ENCODE measurements at regions not wholly inside any gene's neighbourhood (a gene's known extent, or its start where the extent isn't known, plus 50 kb on each side); places are given as distances from the start of the nearest gene placed in this dataset.
A peak's percentile ranks its signal among the peaks of the same experiment; 100 is the strongest.

- no peak overlapping the region for H2AFZ ChIP-seq (ENCODE audit: low read length)
- no peaks in the 10 kb centered on the region for H3K79me2 ChIP-seq (ENCODE audit: insufficient read depth, low read length)
- H3K9ac ChIP-seq (ENCODE audit: insufficient read depth, low read depth, low read length) = no peak overlapping the region
- TF ChIP-seq ZNF513 (CRISPR knock-in tag; conservative IDR thresholded peaks at IDR 0.05) (0 out of 2 replicates have a peak, but pooled peaks have one; percentile 41), SETDB1 (CRISPR knock-in tag; IDR thresholded peaks at IDR 0.05; ENCODE audit: borderline replicate concordance) (no peak), EZH2 (conservative IDR thresholded peaks at IDR 0.05; ENCODE audit: low read depth, low read length) (no peak), ZFP62 (CRISPR knock-in tag; IDR thresholded peaks at IDR 0.05) (peak; percentile 29; the same call in 1 of the 2 replicates), PLSCR1 (CRISPR knock-in tag; IDR thresholded peaks at IDR 0.05; ENCODE audit: borderline replicate concordance) (no peak), ZNF12 (CRISPR knock-in tag; IDR thresholded peaks at IDR 0.05) (peak; percentile 56; the same call in 1 of the 2 replicates), MEF2D (CRISPR knock-in tag; IDR thresholded peaks at IDR 0.05) (no peak), IRF2 (CRISPR knock-in tag; IDR thresholded peaks at IDR 0.05) (no peak), CTCF (CRISPR knock-in tag; IDR thresholded peaks at IDR 0.05) (peak; percentile 68), TCF7 (IDR thresholded peaks at IDR 0.05; ENCODE audit: low read depth) (no peak), XRCC5 (optimal IDR thresholded peaks at IDR 0.05; ENCODE audit: low read length) (peak; percentile 40), PAWR (CRISPR knock-in tag; IDR thresholded peaks at IDR 0.05; ENCODE audit: borderline replicate concordance) (no peak), TRAFD1 (CRISPR knock-in tag; IDR thresholded peaks at IDR 0.05; ENCODE audit: borderline replicate concordance) (no peak), STAG1 (CRISPR knock-in tag; IDR thresholded peaks at IDR 0.05) (peak; percentile 52), ARNT2 (CRISPR knock-in tag; IDR thresholded peaks at IDR 0.05; ENCODE audit: low read depth) (no peak), SMC3 (IDR thresholded peaks at IDR 0.05; ENCODE audit: low read length) (peak; percentile 79)
- FAIRE-seq (peak; percentile 59), ATAC-seq (peak; percentile 81), DNase-seq (ENCODE audit: low spot score) (peak; percentile 47)
- POLR2A ChIA-PET = no interaction called here
- no peaks in the 10 kb centered on the region for H3K36me3 ChIP-seq (replicated peaks in 1 of 2; ENCODE audit: control insufficient read depth in 1 of 2, insufficient read depth in 2 of 2, low read length in 2 of 2)
- no peak overlapping the region for H3K4me3 ChIP-seq (replicated peaks in 1 of 3; ENCODE audit: insufficient read depth in 1 of 3, low read depth in 2 of 3, low read length in 3 of 3)
- no peaks in the 10 kb centered on the region for H3K9me3 ChIP-seq (ENCODE audit: low read length)
- no peak overlapping the region for H3K27ac ChIP-seq (ENCODE audit: extremely low read length, insufficient read depth, low read length)
- H3K4me1 ChIP-seq (ENCODE audit: insufficient read depth, low read length) = peaks cover 6% of the 10 kb centered on the region
- intact Hi-C loops (cut with micrococcal nuclease; ENCODE audit: unreplicated experiment) = loop anchor here (1.0 kb wide), 2 partner anchors 42 to 47 kb away; no protein-coding TSS in a partner anchor
- H3K27me3 ChIP-seq (ENCODE audit: control insufficient read depth in 1 of 2, insufficient read depth in 2 of 2, low read length in 2 of 2) = no peaks in the 10 kb centered on the region
- in situ Hi-C loops (cut with HindIII; ENCODE audit: extremely low pct_ligation_motif_present, low pct_unique_long_range_greater_than_20kb) = no loop called here
- no TSS peak for BruUV-seq (replicated peaks)
- H4K20me1 ChIP-seq (ENCODE audit: insufficient read depth, low read length) = no peaks in the 10 kb centered on the region
- CTCF ChIA-PET (ENCODE audit: low intra/inter-chr PET ratio, low total read pairs) = interaction anchor here (1.3 to 2.2 kb wide), 4 partner anchors 42 to 120 kb away, joined by 4 to 19 read pairs (median 7); no protein-coding TSS in a partner anchor
- H3K4me2 ChIP-seq (ENCODE audit: low read depth, low read length) = no peak overlapping the region
- WGBS (ENCODE audit: low lambda C conversion rate) = under 1% methylated on average over 4 of the region's 4 CpGs
Observed at GRCh38 chr14:22434030-22434429, 155.0 kb downstream of the DAD1 start.

All from HepG2 (cell line).